SK-N-SH (cell line): ENCODE measurements at regions not wholly inside any gene's neighbourhood (a gene's known extent, or its start where the extent isn't known, plus 50 kb on each side); places are given as distances from the start of the nearest gene placed in this dataset.

Experiments
- CTCF ChIA-PET: fragments of 300-600, 350-600 bp; formaldehyde crosslinking; extraction: SDS; loops from one replicate; lab custom pipeline; 2021; lab: Yijun Ruan, JAX
- POLR2A ChIA-PET: fragments of 350-600 bp; sonication (Branson Sonifier 250); formaldehyde crosslinking; extraction: SDS; loops from one replicate; lab custom pipeline; 2020; ENCODE audit warnings: antibody characterized with exemption, inconsistent platforms; lab: Yijun Ruan, JAX
- DNase-seq: peaks from one replicate; pipeline ENCODE4 v3.0.0; 2012
- H2AFZ ChIP-seq: fragments of 200-600 bp; sonication (generic); 2 replicates; pipeline ENCODE4 v1.8.1; 2016; ENCODE audit warnings: antibody characterized with exemption, mild to moderate bottlenecking, low read depth
- H3F3A ChIP-seq: fragments of 200-600 bp; sonication (generic); replicated peaks from 2 replicates; pipeline ENCODE3; 2016; ENCODE audit warnings: antibody characterized with exemption, mild to moderate bottlenecking; ENCODE audit not compliant: insufficient read depth
- H3K27ac ChIP-seq, 2 experiments: fragments of 200-500 bp in 1 of 2; fragments of 200-600 bp in 1 of 2; sonication (Bioruptor generic) in 1 of 2; sonication (generic), shearing (Covaris generic) in 1 of 2; 2 replicates each; pipeline versions ENCODE4 v1.5.1 to v1.6.1; 2014 to 2016; ENCODE audit warnings: low read depth in 2 of 2, inconsistent platforms in 1 of 2, low read length in 1 of 2, mild to moderate bottlenecking in 1 of 2, mixed read lengths in 1 of 2
- H3K27me3 ChIP-seq: fragments of 200-600 bp; sonication (generic), shearing (Covaris generic); 2 replicates; pipeline ENCODE4 v1.6.1; 2016; ENCODE audit warnings: mixed run types; ENCODE audit not compliant: insufficient read depth
- H3K36me3 ChIP-seq, 2 experiments: fragments of 200-500 bp in 1 of 2; fragments of 200-600 bp in 1 of 2; sonication (Bioruptor generic) in 1 of 2; sonication (generic) in 1 of 2; replicated peaks in 1 of 2; 2 replicates each; pipeline versions ENCODE3 to v1.5.1; 2014 to 2016; ENCODE audit warnings: low read length in 1 of 2, mild to moderate bottlenecking in 1 of 2; ENCODE audit not compliant: insufficient read depth in 2 of 2, control insufficient read depth in 1 of 2
- H3K4me1 ChIP-seq, 2 experiments: fragments of 200-500 bp in 1 of 2; fragments of 200-600 bp in 1 of 2; sonication (Bioruptor generic) in 1 of 2; sonication (generic), shearing (Covaris generic) in 1 of 2; 2 replicates each; pipeline versions ENCODE4 v1.5.1 to v1.6.1; 2014 to 2016; ENCODE audit warnings: low read depth in 1 of 2, low read length in 1 of 2, mixed run types in 1 of 2; ENCODE audit not compliant: insufficient read depth in 2 of 2, control insufficient read depth in 1 of 2
- H3K4me2 ChIP-seq: fragments of 200-600 bp; sonication (generic), shearing (Covaris generic); 2 replicates; pipeline ENCODE4 v1.6.1; 2017; ENCODE audit warnings: mixed run types
- H3K4me3 ChIP-seq, 2 experiments: fragments of 200-500 bp in 1 of 2; fragments of 200-600 bp in 1 of 2; sonication (Bioruptor generic) in 1 of 2; sonication (generic), shearing (Covaris generic) in 1 of 2; 2 replicates each; pipeline versions ENCODE4 v1.5.1 to v1.8.1; 2014 to 2016; ENCODE audit warnings: low read depth in 2 of 2, inconsistent platforms in 1 of 2, low read length in 1 of 2, mild to moderate bottlenecking in 1 of 2, mixed read lengths in 1 of 2, moderate library complexity in 1 of 2
- H3K79me2 ChIP-seq: fragments of 200-600 bp; sonication (generic); 2 replicates; pipeline ENCODE4 v1.8.1; 2017; ENCODE audit warnings: mild to moderate bottlenecking; ENCODE audit not compliant: insufficient read depth
- H3K9ac ChIP-seq: fragments of 200-600 bp; sonication (generic); 2 replicates; pipeline ENCODE4 v1.6.1; 2017; ENCODE audit warnings: mixed run types
- H3K9me2 ChIP-seq: fragments of 200-600 bp; sonication (generic); 2 replicates; pipeline ENCODE4 v1.6.1; 2017; ENCODE audit warnings: mixed run types
- H3K9me3 ChIP-seq: fragments of 200-600 bp; sonication (generic); 2 replicates; pipeline ENCODE4 v1.6.1; 2017; ENCODE audit warnings: mixed run types, mild to moderate bottlenecking, moderate library complexity
- H4K20me1 ChIP-seq: fragments of 200-600 bp; sonication (generic); 2 replicates; pipeline ENCODE4 v1.6.1; 2017; ENCODE audit warnings: mild to moderate bottlenecking, mixed run types; ENCODE audit not compliant: insufficient read depth
- ELF1 ChIP-seq: IDR thresholded peaks from 2 replicates; pipeline ENCODE4 v1.4.0; 2012
- EP300 ChIP-seq, 2 experiments: IDR thresholded peaks; 2 replicates each; pipeline versions ENCODE4 v1.4.0 to v1.6.1; 2012; ENCODE audit warnings: borderline replicate concordance in 1 of 2, low read depth in 1 of 2, low read length in 1 of 2
- EZH2phosphoT487 ChIP-seq: fragments of 200-600 bp; sonication (generic); IDR thresholded peaks from 2 replicates; pipeline ENCODE4 v1.6.1; 2017; ENCODE audit warnings: low read depth, mixed run types, mild to moderate bottlenecking, antibody characterized with exemption, moderate library complexity, borderline replicate concordance
- FOXM1 ChIP-seq: IDR thresholded peaks from 2 replicates; pipeline ENCODE4 v1.4.0; 2012; ENCODE audit warnings: low read depth, mild to moderate bottlenecking
- JUND ChIP-seq: IDR thresholded peaks from 2 replicates; pipeline ENCODE4 v1.4.0; 2012
- MEF2A ChIP-seq: IDR thresholded peaks from 2 replicates; pipeline ENCODE4 v1.4.0; 2012; ENCODE audit warnings: low read depth, borderline replicate concordance
- NRF1 ChIP-seq: IDR thresholded peaks from 2 replicates; pipeline ENCODE4 v1.6.1; 2012; ENCODE audit warnings: low read depth, mild to moderate bottlenecking, low read length
- PBX3 ChIP-seq: IDR thresholded peaks from 2 replicates; pipeline ENCODE4; 2012
- WGBS: methylation state at CpG from one replicate; pipeline ENCODE4 v1.1.6; 2017; ENCODE audit warnings: low lambda C conversion rate; 5-methylcytosine and 5-hydroxymethylcytosine counted together

GRCh38 chr14:86796221-86797074 lies 1196.5 kb downstream of the GALC start:
- H3K79me2 ChIP-seq, result no peaks in the 10 kb centered on the region
- no peaks in the 10 kb centered on the region for H3K36me3 ChIP-seq
- H3K9ac ChIP-seq, result no peak overlapping the region
- H3K27me3 ChIP-seq, result no peaks in the 10 kb centered on the region
- peaks cover 0 to 4% of the 10 kb centered on the region in 2 experiments; a peak in 3 of 4 replicates for H3K4me1 ChIP-seq
- H3K9me2 ChIP-seq, result no peaks in the 10 kb centered on the region
- peaks cover 6% of the 10 kb centered on the region for H3F3A ChIP-seq
- POLR2A ChIA-PET, result no interaction called here
- no peak overlapping the region for H3K4me2 ChIP-seq
- H3K27ac ChIP-seq, result no peak overlapping the region
- DNase-seq, result no peak
- TF ChIP-seq ELF1 (no peak), PBX3 (peak; percentile 12; the same call in 1 of the 2 replicates)
- no peaks in the 10 kb centered on the region for H3K9me3 ChIP-seq
- H3K4me3 ChIP-seq, result no peak overlapping the region
- 15% methylated on average over 6 of the region's 6 CpGs for whole genome bisulfite sequencing
- H2AFZ ChIP-seq, result no peak overlapping the region
- H4K20me1 ChIP-seq, result no peaks in the 10 kb centered on the region
- CTCF ChIA-PET, result no interaction called here

DNA sequence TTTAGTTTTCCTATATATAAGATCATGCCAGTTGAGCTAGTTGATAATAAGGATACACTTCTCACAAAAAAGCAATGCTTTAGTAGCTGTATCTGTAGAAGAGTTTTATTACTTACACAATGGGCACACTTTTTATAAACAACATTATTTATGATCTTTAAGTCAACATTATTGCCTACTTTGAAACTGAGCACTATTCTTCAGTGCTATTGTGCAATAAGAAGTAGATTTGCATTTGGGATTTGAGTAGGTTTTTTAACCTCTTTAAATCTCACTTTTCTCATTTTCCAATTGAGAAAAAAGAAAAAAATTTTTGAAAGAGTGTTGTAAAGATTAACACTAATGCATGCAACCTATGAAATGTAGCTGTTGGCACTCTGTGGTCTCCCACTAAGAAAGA lies 1198.3 kb downstream of the GALC start:
- Histone ChIP-seq H3K36me3 (no peaks in the 10 kb centered on the region), H3K9me3 (no peaks in the 10 kb centered on the region), H4K20me1 (no peaks in the 10 kb centered on the region), H3K27me3 (no peaks in the 10 kb centered on the region), H3F3A (peaks cover 6% of the 10 kb centered on the region), H3K4me1 (peaks cover 0 to 4% of the 10 kb centered on the region in 2 experiments; a peak in 3 of 4 replicates), H2AFZ (no peak overlapping the region), H3K4me2 (no peak overlapping the region), H3K9ac (no peak overlapping the region), H3K27ac (no peak overlapping the region), H3K9me2 (no peaks in the 10 kb centered on the region), H3K4me3 (no peak overlapping the region), H3K79me2 (no peaks in the 10 kb centered on the region)
- POLR2A ChIA-PET, result no interaction called here
- DNase-seq, result no peak
- CTCF ChIA-PET, result no interaction called here
- TF ChIP-seq NRF1 (no peak), EZH2phosphoT487 (no peak), EP300 (IDR thresholded peaks at IDR 0.05; ENCODE audit: borderline replicate concordance in 1 of 2, low read depth in 1 of 2, low read length in 1 of 2) (no peak), JUND (no peak), MEF2A (no peak), PBX3 (no peak), FOXM1 (no peak)
